CD4-positive, alpha-beta T cell treated with Interleukin-4 for 4 hours (primary cell): ENCODE measurements at regions not wholly inside any gene's neighbourhood (a gene's known extent, or its start where the extent isn't known, plus 50 kb on each side); places are given as distances from the start of the nearest gene placed in this dataset.

Experiments used
- DNase-seq: peaks from one replicate; pipeline ENCODE4 v3.0.0-alpha.2; 2020

GRCh38 chr20:61120595-61121515, 131.2 kb upstream of the CDH4 start:
- no peak for DNase-seq

- no peak for DNase-seq
These were observed 130.4 kb upstream of the CDH4 start for GRCh38 chr20:61121661-61122060.

DNA sequence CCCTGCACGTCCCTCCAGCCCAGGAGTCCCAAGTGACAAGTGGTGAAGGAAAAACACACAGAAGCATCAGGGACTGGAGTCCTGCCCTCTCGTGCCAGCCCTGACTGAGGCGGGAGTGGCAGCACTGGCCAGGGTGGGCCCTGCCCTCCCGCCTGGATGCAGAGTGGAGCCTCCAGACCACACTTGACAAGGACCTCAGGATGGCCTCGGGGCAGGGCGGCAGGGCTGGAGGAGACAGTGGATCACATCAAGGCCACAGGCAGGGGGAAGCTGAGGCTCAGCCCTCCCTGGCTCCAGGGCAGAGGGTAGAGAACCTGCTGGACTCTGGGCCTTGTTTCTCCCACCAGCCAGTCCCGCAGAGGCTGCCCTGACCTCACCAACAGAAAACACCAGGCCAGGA, 128.8 kb upstream of the CDH4 start:
- no peak for DNase-seq

DNA sequence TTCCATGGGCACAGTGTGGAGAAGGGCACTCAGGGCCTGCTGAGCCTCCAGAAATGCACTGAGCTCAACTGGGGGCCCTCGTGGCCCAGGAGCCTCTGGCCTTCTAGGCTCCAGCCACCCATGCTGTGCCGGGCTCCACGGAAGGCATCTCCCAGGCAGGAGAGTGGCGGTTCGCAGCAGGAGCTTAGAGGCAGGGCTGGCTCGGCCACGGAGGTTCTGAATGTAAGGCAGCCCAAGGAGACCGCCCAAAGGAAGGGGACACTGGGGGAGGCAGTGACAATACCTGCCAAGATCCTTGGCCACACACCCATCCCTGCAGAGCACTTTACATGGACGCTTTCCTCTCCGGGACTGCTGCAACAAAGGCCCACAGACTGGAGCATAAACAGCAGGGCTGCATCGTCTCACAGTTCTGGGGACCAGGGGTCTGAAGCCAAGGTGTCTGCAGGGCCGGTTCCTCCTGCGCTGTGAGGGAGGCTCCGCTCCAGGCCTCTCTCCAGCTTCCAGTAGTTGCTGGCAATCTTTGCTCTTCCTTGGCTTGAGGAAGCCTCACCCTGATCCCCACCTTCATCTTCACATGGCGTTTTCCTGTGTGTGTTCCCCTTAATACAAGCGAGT, 128.2 kb upstream of the CDH4 start:
- DNase-seq, result no peak

DNA sequence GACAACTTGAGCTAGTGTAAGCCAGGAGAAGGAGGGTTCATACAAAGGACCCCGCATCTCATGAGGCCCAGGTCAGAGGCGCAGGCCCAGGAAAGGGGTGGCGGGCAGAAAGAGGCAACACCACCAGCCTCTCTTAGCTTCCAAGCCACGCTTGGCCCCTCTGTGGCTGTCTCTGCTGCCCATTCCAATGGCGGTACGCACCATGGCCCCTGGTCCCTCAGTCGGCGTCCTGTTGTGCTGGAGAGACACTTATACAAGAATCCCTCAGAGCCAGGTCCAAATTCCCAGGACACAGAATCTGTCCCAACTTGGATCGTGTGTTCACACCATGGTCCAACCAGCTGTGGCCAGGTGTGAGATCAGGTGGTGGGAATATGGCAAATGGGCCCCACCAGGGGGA, 127.0 kb upstream of the CDH4 start:
- no peak for DNase-seq

DNA sequence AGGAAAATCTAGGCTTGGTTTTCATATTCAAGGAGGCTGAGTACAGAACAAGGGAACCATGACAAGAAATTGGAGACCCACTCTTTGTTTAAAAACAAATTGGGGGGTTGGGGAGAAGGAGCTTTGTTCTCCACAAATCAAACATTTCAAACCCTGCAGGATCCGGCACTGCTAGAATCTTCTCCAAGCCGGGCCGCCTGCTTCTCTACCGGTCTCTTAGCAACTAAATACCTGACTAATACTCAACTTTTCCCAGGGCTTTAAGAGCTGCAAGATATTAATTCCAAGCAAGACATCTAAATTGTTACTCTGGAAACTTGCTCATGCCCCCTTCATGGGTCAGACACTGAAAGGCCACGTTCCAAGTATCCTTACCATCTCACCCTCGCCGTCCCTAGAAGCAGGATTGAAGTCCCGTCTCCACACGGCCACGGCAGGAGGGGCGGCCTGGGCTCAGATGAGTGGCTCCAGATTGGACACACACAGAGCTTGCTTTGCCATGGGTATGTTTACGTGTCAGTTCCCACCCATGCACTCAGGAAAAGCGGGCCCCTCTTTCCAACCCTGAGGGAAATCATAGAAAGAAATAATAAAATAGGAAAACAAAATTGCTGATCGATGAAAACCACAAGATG, 126.4 kb upstream of the CDH4 start:
- DNase-seq, result no peak

DNA sequence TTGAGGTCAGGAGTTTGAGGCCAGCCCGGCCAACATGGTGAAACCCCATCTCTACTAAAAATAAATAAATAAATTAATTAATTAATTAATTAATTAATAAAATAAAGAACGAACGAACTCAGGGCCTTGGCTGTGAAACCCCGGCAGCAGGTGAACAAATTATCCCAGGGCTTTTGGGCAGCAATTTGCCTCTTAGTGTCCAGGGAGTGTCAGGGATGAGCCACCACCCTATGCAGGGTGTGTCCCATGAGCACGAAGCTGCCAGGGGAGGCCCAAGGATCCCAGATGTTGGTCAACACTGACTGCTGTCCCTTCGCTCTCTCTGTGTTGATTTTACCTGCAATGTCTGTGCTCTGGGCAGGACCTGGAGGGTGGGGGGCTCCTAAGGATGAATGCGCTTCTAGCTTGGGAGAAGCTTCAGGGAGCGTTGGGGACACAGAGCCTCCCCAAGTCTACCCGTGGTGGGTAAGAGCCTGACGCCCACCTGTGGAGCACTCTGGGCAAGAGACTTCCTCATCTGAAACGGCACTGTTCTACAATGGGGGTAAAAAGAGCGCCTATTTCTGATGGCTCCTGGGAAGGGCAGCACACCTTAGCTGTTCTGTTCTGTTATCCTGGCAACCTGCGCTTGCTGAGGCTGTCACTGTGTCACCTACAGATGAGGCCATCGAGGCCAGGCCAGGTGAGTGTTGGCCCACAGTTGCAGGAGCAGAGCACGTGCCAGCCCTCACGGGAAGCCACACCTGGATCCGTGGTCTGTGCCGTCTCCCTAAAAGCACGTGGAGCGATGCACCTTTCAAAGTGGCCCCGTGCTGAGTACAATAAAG, 125.5 kb upstream of the CDH4 start:
- DNase-seq, result no peak

GRCh38 chr20:61127311-61128039, 124.6 kb upstream of the CDH4 start:
- no peak for DNase-seq

GRCh38 chr20:61128701-61129269, 123.3 kb upstream of the CDH4 start:
- no peak for DNase-seq

DNA sequence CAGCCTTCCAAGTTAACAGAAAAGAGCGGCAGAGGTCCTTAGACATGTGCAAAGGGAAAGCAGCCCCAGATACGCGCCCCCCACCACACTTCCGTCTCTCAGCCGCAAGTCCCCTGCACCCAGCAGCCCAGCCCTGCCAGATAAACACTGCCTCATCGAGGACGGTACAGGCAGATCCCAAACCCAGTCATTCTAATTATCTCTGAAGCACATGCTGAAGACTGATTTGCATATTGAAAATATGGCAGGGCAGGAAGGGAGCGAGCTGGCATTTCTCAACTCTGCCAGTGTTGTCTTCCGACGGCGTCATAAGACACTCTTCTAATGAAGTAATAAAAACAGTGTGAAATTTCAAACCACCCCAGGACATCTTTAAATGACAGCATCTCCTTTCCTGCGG, 122.8 kb upstream of the CDH4 start:
- no peak for DNase-seq

DNA sequence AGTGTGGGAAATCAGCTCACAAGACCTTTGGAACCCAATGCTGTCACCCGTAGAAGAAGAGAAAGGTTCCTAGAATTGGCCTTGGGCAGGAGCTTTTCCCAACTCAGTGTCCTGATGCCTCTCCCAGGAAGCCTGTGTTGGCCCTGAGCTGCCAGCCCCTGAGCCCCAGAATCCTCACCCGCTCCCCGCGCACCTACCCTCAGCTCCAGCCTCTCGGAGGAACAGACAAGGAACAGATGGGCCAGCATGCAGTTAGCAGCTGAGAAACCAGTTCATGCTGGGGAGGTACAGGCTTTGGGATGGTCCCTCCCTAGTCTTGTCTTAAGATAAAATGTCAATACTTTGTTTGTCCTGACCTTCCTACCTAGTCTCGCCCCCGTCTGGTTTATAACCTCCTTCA, 121.9 kb upstream of the CDH4 start:
- no peak for DNase-seq

- no peak for DNase-seq
These were observed 120.1 kb upstream of the CDH4 start for GRCh38 chr20:61131944-61132343.

GRCh38 chr20:61133611-61134010, 118.5 kb upstream of the CDH4 start:
- DNase-seq, result no peak

DNA sequence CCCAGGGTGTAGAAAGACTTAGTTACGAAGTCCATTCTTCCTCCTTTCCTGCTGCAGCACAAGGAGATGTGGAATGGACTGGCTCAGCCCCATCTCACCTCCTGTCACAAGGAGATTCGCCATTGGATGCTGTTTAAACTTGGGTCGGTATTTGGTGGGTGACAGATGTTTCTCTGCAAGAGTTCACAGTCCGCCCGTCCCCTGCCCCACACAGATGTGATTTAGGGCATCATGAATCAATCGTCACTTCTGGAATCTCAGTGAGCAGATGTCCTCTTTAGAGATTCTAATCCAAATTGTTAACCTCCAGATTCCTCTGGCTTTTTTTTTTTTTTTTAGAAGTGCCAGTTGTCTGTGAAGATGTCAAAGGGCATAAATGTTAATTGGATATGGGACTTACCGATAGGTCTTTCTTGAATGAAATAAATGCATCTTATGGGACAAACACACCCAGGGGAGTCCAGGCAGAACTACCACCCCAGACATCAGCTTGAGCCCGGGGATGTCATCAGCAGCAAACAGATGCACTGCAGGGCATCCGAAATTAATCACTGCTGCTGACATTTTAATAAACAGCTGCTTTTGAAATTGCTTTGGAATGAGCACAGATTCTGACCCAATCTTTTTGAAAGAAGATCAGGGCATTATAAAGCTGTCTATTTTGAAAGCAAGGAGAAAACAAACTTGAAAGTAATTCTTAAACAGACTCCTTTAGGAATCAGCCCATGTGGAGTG, 117.6 kb upstream of the CDH4 start:
- no peak for DNase-seq

DNA sequence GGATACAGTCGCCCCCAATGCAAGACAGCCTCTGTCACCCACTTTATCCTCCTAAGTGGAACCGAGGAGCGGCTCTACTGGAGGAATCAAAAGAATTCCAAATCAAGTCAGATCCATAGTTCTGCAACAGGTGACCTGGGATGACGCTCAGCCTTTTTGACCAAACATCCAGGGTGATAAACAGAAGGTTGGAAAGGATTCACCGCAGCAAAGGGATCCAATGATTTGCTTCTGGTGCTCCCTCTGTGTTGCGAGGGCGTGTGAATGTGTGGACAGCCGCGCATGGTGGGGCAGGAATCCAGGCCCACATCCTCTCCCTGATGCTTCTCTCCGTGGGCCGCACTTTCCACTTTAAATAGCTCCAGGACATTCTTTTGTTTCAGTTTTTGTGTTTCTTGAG, 116.8 kb upstream of the CDH4 start:
- no peak for DNase-seq

GRCh38 chr20:61135968-61136367, 116.1 kb upstream of the CDH4 start:
- DNase-seq, result no peak

DNA sequence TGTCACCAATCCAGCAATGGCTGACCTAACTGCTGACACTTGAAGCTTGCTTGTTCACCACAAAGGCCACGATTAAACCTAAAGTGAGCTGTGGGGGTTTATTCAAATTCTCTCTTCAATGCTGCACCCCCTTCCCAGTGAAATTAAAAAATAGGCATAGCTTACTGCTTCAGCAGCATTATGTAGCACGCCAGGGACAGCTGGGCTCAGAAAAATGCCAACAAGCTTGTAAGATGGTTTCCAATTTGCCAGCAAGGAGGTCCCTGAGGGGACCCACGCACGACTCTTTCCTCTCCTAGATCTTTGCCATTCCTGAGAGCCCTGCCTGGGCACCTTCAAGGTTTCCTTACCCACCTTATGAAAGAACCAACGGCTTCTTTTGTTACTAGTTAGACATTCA, 113.5 kb upstream of the CDH4 start:
- no peak for DNase-seq

- no peak for DNase-seq
These were observed 113.0 kb upstream of the CDH4 start for GRCh38 chr20:61139031-61139430.

- no peak for DNase-seq
These were observed 111.5 kb upstream of the CDH4 start for GRCh38 chr20:61140576-61140975.

DNA sequence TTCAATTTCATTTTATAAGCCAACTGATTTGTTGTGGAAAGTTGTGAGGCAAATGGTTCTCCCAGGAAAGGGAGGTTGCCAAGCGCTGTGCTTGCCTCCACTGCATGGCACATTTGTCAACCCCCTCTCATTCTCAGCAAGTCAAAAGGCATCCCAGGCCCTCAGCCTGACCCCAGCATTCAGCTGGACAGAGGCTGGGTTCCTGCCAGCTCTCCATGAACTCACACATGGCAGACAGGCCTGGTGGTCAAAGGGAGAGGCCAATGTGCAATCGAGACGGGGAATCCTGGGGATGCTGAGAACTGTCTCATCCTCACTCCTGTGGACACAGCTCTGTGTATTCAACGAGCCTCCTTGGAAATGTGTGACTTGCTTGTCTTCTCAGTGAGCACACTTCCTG, 106.0 kb upstream of the CDH4 start:
- no peak for DNase-seq

GRCh38 chr20:61149636-61150035, 102.4 kb upstream of the CDH4 start:
- DNase-seq, result no peak
